MM.1S (cell line): ENCODE measurements at regions not wholly inside any gene's neighbourhood (a gene's known extent, or its start where the extent isn't known, plus 50 kb on each side); places are given as distances from the start of the nearest gene placed in this dataset.

ENCODE experiments used
- DNase-seq: peaks from one replicate; pipeline ENCODE4 v3.0.0-alpha.2; 2015
- H2AFZ ChIP-seq: fragments of 300-600 bp; sonication (generic); 2 replicates; pipeline ENCODE4 v1.6.0; 2016; ENCODE audit warnings: antibody characterized with exemption, low read length
- H3F3A ChIP-seq: fragments of 300-600 bp; sonication (generic); 2 replicates; pipeline ENCODE4 v1.6.1; 2016; ENCODE audit warnings: mild to moderate bottlenecking, antibody characterized with exemption, low read length, moderate library complexity, mixed read lengths; ENCODE audit not compliant: insufficient read depth
- H3K27ac ChIP-seq: fragments of 300-600 bp; sonication (generic); 2 replicates; pipeline ENCODE4 v1.5.1; 2016; ENCODE audit warnings: mild to moderate bottlenecking, low read length
- H3K27me3 ChIP-seq: fragments of 300-600 bp; sonication (generic); replicated peaks from 2 replicates; pipeline ENCODE4 v1.6.0; 2016; ENCODE audit warnings: low read length; ENCODE audit not compliant: insufficient read depth
- H3K36me3 ChIP-seq: fragments of 300-600 bp; sonication (generic); replicated peaks from 2 replicates; pipeline ENCODE4 v1.6.1; 2016; ENCODE audit warnings: mild to moderate bottlenecking, low read length, mixed read lengths; ENCODE audit not compliant: insufficient read depth
- H3K4me1 ChIP-seq: fragments of 300-600 bp; sonication (generic); 2 replicates; pipeline ENCODE4 v1.6.1; 2016; ENCODE audit warnings: low read length, mixed read lengths
- H3K4me2 ChIP-seq: fragments of 300-600 bp; sonication (generic); 2 replicates; pipeline ENCODE4 v1.6.0; 2016; ENCODE audit warnings: low read depth, low read length
- H3K4me3 ChIP-seq: fragments of 300-600 bp; sonication (generic); 2 replicates; pipeline ENCODE4 v1.5.1; 2016; ENCODE audit warnings: low read length, mixed read lengths
- H3K79me2 ChIP-seq: fragments of 300-600 bp; sonication (generic); 2 replicates; pipeline ENCODE4 v1.6.1; 2016; ENCODE audit warnings: mixed run types, low read length, mixed read lengths
- H3K9ac ChIP-seq: fragments of 300-600 bp; sonication (generic); 2 replicates; pipeline ENCODE4 v1.6.1; 2016; ENCODE audit warnings: low read length, mixed read lengths
- H3K9me2 ChIP-seq: fragments of 300-600 bp; sonication (generic); replicated peaks from 2 replicates; pipeline ENCODE4 v1.6.1; 2016; ENCODE audit warnings: mild to moderate bottlenecking, low read length, mixed read lengths; ENCODE audit not compliant: insufficient read depth
- H3K9me3 ChIP-seq: fragments of 300-600 bp; sonication (generic); replicated peaks from 2 replicates; pipeline ENCODE4 v1.6.1; 2016; ENCODE audit warnings: mild to moderate bottlenecking, low read length, mixed read lengths; ENCODE audit not compliant: insufficient read depth
- H4K20me1 ChIP-seq: fragments of 300-600 bp; sonication (generic); 2 replicates; pipeline ENCODE4 v1.6.1; 2016; ENCODE audit warnings: mild to moderate bottlenecking, low read length, moderate library complexity, mixed read lengths; ENCODE audit not compliant: insufficient read depth
- CTCF ChIP-seq: fragments of 300-600 bp; sonication (generic); IDR thresholded peaks from 2 replicates; pipeline ENCODE4 v1.5.1; 2016; ENCODE audit warnings: antibody characterized with exemption, low read length, mixed read lengths
- EZH2 ChIP-seq: fragments of 300-600 bp; sonication (generic); optimal IDR thresholded peaks from 2 replicates; pipeline ENCODE3; 2017; ENCODE audit warnings: low read depth, mild to moderate bottlenecking, antibody characterized with exemption, low read length, mixed read lengths
- EZH2phosphoT487 ChIP-seq: fragments of 300-600 bp; sonication (generic); IDR thresholded peaks from 2 replicates; pipeline ENCODE4 v1.6.1; 2018; ENCODE audit warnings: antibody characterized with exemption, low read length

GRCh38 chr2:122514451-122514996 lies 759.1 kb downstream of the TSN start:
- no peak for DNase-seq
- no peak overlapping the region for H3K27ac ChIP-seq
- H3K4me1 ChIP-seq: 0 out of 2 replicates have a peak, but pooled peaks cover 2% of the 10 kb centered on the region
- no peak overlapping the region for H2AFZ ChIP-seq
- H3K27me3 ChIP-seq: no peaks in the 10 kb centered on the region
- no peak overlapping the region for H3K9ac ChIP-seq
- no peaks in the 10 kb centered on the region for H3K79me2 ChIP-seq
- H3K4me2 ChIP-seq: no peak overlapping the region
- H3F3A ChIP-seq: no peaks in the 10 kb centered on the region
- no peaks in the 10 kb centered on the region for H4K20me1 ChIP-seq
- H3K9me3 ChIP-seq: no peaks in the 10 kb centered on the region
- TF ChIP-seq EZH2: no peak
- H3K9me2 ChIP-seq: no peaks in the 10 kb centered on the region
- no peak overlapping the region for H3K4me3 ChIP-seq
- no peaks in the 10 kb centered on the region for H3K36me3 ChIP-seq

GRCh38 chr2:122515731-122516290 lies 760.4 kb downstream of the TSN start:
- Histone ChIP-seq H3K4me2 (no peak overlapping the region), H3K9me3 (no peaks in the 10 kb centered on the region), H4K20me1 (no peaks in the 10 kb centered on the region), H3K4me1 (no peaks in the 10 kb centered on the region), H3K4me3 (no peak overlapping the region), H3K27ac (no peak overlapping the region), H3K27me3 (no peaks in the 10 kb centered on the region), H3K9ac (no peak overlapping the region), H2AFZ (no peak overlapping the region), H3K9me2 (no peaks in the 10 kb centered on the region), H3F3A (no peaks in the 10 kb centered on the region), H3K79me2 (no peaks in the 10 kb centered on the region), H3K36me3 (no peaks in the 10 kb centered on the region)
- TF ChIP-seq CTCF (no peak), EZH2phosphoT487 (no peak), EZH2 (no peak)
- no peak for DNase-seq

GRCh38 chr2:122516775-122517174 lies 761.3 kb downstream of the TSN start:
- TF ChIP-seq CTCF: no peak
- no peak for TF ChIP-seq EZH2
- no peak for TF ChIP-seq EZH2phosphoT487
- H3K27ac ChIP-seq: no peak overlapping the region
- no peaks in the 10 kb centered on the region for H3K4me1 ChIP-seq
- H3F3A ChIP-seq: no peaks in the 10 kb centered on the region
- no peak overlapping the region for H3K9ac ChIP-seq
- H3K79me2 ChIP-seq: no peaks in the 10 kb centered on the region
- H3K9me2 ChIP-seq: no peaks in the 10 kb centered on the region
- DNase-seq: no peak
- H3K27me3 ChIP-seq: no peaks in the 10 kb centered on the region
- no peak overlapping the region for H3K4me2 ChIP-seq
- no peak overlapping the region for H2AFZ ChIP-seq
- no peak overlapping the region for H3K4me3 ChIP-seq
- H3K36me3 ChIP-seq: no peaks in the 10 kb centered on the region
- H4K20me1 ChIP-seq: no peaks in the 10 kb centered on the region
- H3K9me3 ChIP-seq: no peaks in the 10 kb centered on the region

GRCh38 chr2:122519366-122519765 lies 763.9 kb downstream of the TSN start:
- Histone ChIP-seq H3K79me2 (no peaks in the 10 kb centered on the region), H3K9ac (no peak overlapping the region), H3K27me3 (no peaks in the 10 kb centered on the region), H2AFZ (no peak overlapping the region), H3K4me2 (no peak overlapping the region), H3K36me3 (no peaks in the 10 kb centered on the region), H3K9me2 (no peaks in the 10 kb centered on the region), H3K4me3 (no peak overlapping the region), H3K4me1 (no peaks in the 10 kb centered on the region), H4K20me1 (no peaks in the 10 kb centered on the region), H3K27ac (no peak overlapping the region), H3F3A (no peaks in the 10 kb centered on the region), H3K9me3 (no peaks in the 10 kb centered on the region)
- TF ChIP-seq CTCF (peak; percentile 19; the same call in 1 of the 2 replicates), EZH2phosphoT487 (no peak)
- DNase-seq: peak; percentile 25
